OCI-LY7 (cell line): ENCODE measurements at regions not wholly inside any gene's neighbourhood (a gene's known extent, or its start where the extent isn't known, plus 50 kb on each side); places are given as distances from the start of the nearest gene placed in this dataset.

Experiments used
- CTCF ChIP-seq: fragments of 200-600 bp; sonication (generic); conservative IDR thresholded peaks from 2 replicates; pipeline ENCODE4 v1.5.1; 2014; ENCODE audit warnings: mild to moderate bottlenecking, antibody characterized with exemption, low read length, moderate library complexity, mixed read lengths
- EZH2phosphoT487 ChIP-seq: fragments of 200-600 bp; sonication (generic); IDR thresholded peaks from 2 replicates; pipeline ENCODE4 v1.6.1; 2018; ENCODE audit warnings: low read depth, borderline replicate concordance, mild to moderate bottlenecking, mixed run types, antibody characterized with exemption, low read length, moderate library complexity, mixed read lengths

GRCh38 chrX:39956803-39957394 is 140.9 kb downstream of the BCOR start:
- TF ChIP-seq CTCF, result no peak
- TF ChIP-seq EZH2phosphoT487, result no peak
